ENCODE measurements at regions not wholly inside any gene's neighbourhood (a gene's known extent, or its start where the extent isn't known, plus 50 kb on each side); places are given as distances from the start of the nearest gene placed in this dataset.
"Not testable (repeated sequence)": the region's sequence is repeated elsewhere in the genome, so short reads cannot be mapped to it uniquely, and the experiment has no call there.

GRCh38 chr6:153984811-153985210 lies 54.2 kb upstream of the OPRM1 start:
- no peak for DNase-seq (ENCODE audit: extremely low read depth, low read depth)
- no peak for TF ChIP-seq CTCF (IDR thresholded peaks at IDR 0.05; ENCODE audit: low read depth, low read length)

GRCh38 chr6:153980171-153980570 lies 58.9 kb upstream of the OPRM1 start:
- no peak for TF ChIP-seq CTCF (IDR thresholded peaks at IDR 0.05; ENCODE audit: low read depth, low read length)
- no peak for DNase-seq (ENCODE audit: extremely low read depth, low read depth)

- DNase-seq (ENCODE audit: extremely low read depth, low read depth): not testable (repeated sequence)
These were observed 60.0 kb upstream of the OPRM1 start for GRCh38 chr6:153978911-153979548.

GRCh38 chr6:153976921-153977693 lies 61.9 kb upstream of the OPRM1 start:
- peak; percentile 23 for DNase-seq (ENCODE audit: extremely low read depth, low read depth)
- TF ChIP-seq CTCF (IDR thresholded peaks at IDR 0.05; ENCODE audit: low read depth, low read length): peak; percentile 2

- no peak for DNase-seq (ENCODE audit: extremely low read depth, low read depth)
- TF ChIP-seq CTCF (IDR thresholded peaks at IDR 0.05; ENCODE audit: low read depth, low read length): no peak
These were observed 73.0 kb upstream of the OPRM1 start for GRCh38 chr6:153966001-153966400.

GRCh38 chr6:153963352-153963751 lies 75.7 kb upstream of the OPRM1 start:
- no peak for DNase-seq (ENCODE audit: extremely low read depth, low read depth)

GRCh38 chr6:153962555-153962954 lies 76.5 kb upstream of the OPRM1 start:
- no peak for TF ChIP-seq CTCF (IDR thresholded peaks at IDR 0.05; ENCODE audit: low read depth, low read length)
- DNase-seq (ENCODE audit: extremely low read depth, low read depth): no peak

More at GRCh38 chr6:153963352-153963751, 75.7 kb upstream of the OPRM1 start:
- TF ChIP-seq CTCF (IDR thresholded peaks at IDR 0.05; ENCODE audit: low read depth, low read length): no peak
